ENCODE measurements at regions not wholly inside any gene's neighbourhood (a gene's known extent, or its start where the extent isn't known, plus 50 kb on each side); places are given as distances from the start of the nearest gene placed in this dataset.

- ATAC-seq (ENCODE audit: low read depth) = no peak
- Histone ChIP-seq H3K27me3 (ENCODE audit: insufficient read depth, poor library complexity, severe bottlenecking) (no peaks in the 10 kb centered on the region), H3K4me1 (ENCODE audit: insufficient read depth, poor library complexity, severe bottlenecking) (no peaks in the 10 kb centered on the region), H3K36me3 (ENCODE audit: low read depth) (no peaks in the 10 kb centered on the region), H3K27ac (ENCODE audit: poor library complexity, severe bottlenecking) (no peak overlapping the region), H3K9me3 (ENCODE audit: severe bottlenecking) (no peaks in the 10 kb centered on the region), H3K4me3 (ENCODE audit: severe bottlenecking) (no peak overlapping the region)
- no peak for DNase-seq (ENCODE audit: low spot score)
- TF ChIP-seq CTCF (IDR thresholded peaks at IDR 0.05; ENCODE audit: poor library complexity, severe bottlenecking) = no peak
These were observed 158.5 kb downstream of the HERPUD2 start for GRCh38 chr7:35536396-35536826.

GRCh38 chr7:35533902-35534301 lies 161.0 kb downstream of the HERPUD2 start:
- DNase-seq (ENCODE audit: low spot score) (no peak), ATAC-seq (ENCODE audit: low read depth) (no peak)
- Histone ChIP-seq H3K9me3 (ENCODE audit: severe bottlenecking) (no peaks in the 10 kb centered on the region), H3K36me3 (ENCODE audit: low read depth) (no peaks in the 10 kb centered on the region), H3K4me3 (ENCODE audit: severe bottlenecking) (no peak overlapping the region), H3K27me3 (ENCODE audit: insufficient read depth, poor library complexity, severe bottlenecking) (no peaks in the 10 kb centered on the region), H3K27ac (ENCODE audit: poor library complexity, severe bottlenecking) (no peak overlapping the region), H3K4me1 (ENCODE audit: insufficient read depth, poor library complexity, severe bottlenecking) (no peaks in the 10 kb centered on the region)
- no peak for TF ChIP-seq CTCF (IDR thresholded peaks at IDR 0.05; ENCODE audit: poor library complexity, severe bottlenecking)

- Histone ChIP-seq H3K4me1 (ENCODE audit: insufficient read depth, poor library complexity, severe bottlenecking) (no peaks in the 10 kb centered on the region), H3K27ac (ENCODE audit: poor library complexity, severe bottlenecking) (no peak overlapping the region), H3K36me3 (ENCODE audit: low read depth) (no peaks in the 10 kb centered on the region), H3K27me3 (ENCODE audit: insufficient read depth, poor library complexity, severe bottlenecking) (no peaks in the 10 kb centered on the region), H3K4me3 (ENCODE audit: severe bottlenecking) (no peak overlapping the region), H3K9me3 (ENCODE audit: severe bottlenecking) (no peaks in the 10 kb centered on the region)
- DNase-seq (ENCODE audit: low spot score) = no peak
- TF ChIP-seq CTCF (IDR thresholded peaks at IDR 0.05; ENCODE audit: poor library complexity, severe bottlenecking) = no peak
- no peak for ATAC-seq (ENCODE audit: low read depth)
These were observed 164.5 kb downstream of the HERPUD2 start for GRCh38 chr7:35530124-35531109.

- no peak overlapping the region for H3K4me3 ChIP-seq (ENCODE audit: severe bottlenecking)
- H3K27me3 ChIP-seq (ENCODE audit: insufficient read depth, poor library complexity, severe bottlenecking) = no peaks in the 10 kb centered on the region
- no peaks in the 10 kb centered on the region for H3K36me3 ChIP-seq (ENCODE audit: low read depth)
- H3K4me1 ChIP-seq (ENCODE audit: insufficient read depth, poor library complexity, severe bottlenecking) = no peaks in the 10 kb centered on the region
- no peak for TF ChIP-seq CTCF (IDR thresholded peaks at IDR 0.05; ENCODE audit: poor library complexity, severe bottlenecking)
- no peak for DNase-seq (ENCODE audit: low spot score)
- no peak overlapping the region for H3K27ac ChIP-seq (ENCODE audit: poor library complexity, severe bottlenecking)
- no peaks in the 10 kb centered on the region for H3K9me3 ChIP-seq (ENCODE audit: severe bottlenecking)
- no peak for ATAC-seq (ENCODE audit: low read depth)
These were observed 165.2 kb downstream of the HERPUD2 start for GRCh38 chr7:35529713-35530112.
